ENCODE measurements at regions not wholly inside any gene's neighbourhood (a gene's known extent, or its start where the extent isn't known, plus 50 kb on each side); places are given as distances from the start of the nearest gene placed in this dataset.

DNA sequence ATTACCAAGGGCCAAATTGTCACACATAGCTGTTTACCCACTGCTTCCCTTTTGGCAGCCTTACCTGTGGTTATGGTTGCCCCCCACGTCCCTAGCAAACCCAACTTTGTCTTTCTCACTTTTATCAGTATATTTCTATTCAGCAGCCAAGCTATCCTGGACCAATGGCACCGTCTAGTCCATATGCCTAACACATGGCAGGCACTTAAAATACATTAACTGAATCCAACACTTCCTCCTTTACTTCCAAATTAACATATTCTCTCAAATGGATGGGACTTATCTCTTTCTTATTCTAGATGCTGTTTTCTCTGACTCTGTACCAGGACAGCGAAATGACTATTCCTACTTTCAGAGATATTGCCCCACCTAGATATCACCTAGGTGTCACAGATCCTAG is 50.9 kb upstream of the SLC44A1 start:
- Histone ChIP-seq H3K9me3 (no peaks in the 10 kb centered on the region), H3K4me3 (ENCODE audit: low read depth, low read length) (no peak overlapping the region), H3K36me3 (no peaks in the 10 kb centered on the region), H3K4me1 (no peaks in the 10 kb centered on the region), H3K27me3 (no peaks in the 10 kb centered on the region)
- DNase-seq: no peak
- TF ChIP-seq, protein P1, sequence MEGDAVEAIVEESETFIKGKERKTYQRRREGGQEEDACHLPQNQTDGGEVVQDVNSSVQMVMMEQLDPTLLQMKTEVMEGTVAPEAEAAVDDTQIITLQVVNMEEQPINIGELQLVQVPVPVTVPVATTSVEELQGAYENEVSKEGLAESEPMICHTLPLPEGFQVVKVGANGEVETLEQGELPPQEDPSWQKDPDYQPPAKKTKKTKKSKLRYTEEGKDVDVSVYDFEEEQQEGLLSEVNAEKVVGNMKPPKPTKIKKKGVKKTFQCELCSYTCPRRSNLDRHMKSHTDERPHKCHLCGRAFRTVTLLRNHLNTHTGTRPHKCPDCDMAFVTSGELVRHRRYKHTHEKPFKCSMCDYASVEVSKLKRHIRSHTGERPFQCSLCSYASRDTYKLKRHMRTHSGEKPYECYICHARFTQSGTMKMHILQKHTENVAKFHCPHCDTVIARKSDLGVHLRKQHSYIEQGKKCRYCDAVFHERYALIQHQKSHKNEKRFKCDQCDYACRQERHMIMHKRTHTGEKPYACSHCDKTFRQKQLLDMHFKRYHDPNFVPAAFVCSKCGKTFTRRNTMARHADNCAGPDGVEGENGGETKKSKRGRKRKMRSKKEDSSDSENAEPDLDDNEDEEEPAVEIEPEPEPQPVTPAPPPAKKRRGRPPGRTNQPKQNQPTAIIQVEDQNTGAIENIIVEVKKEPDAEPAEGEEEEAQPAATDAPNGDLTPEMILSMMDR (IDR thresholded peaks at IDR 0.05; ENCODE audit: low read depth, low read length): no peak

DNA sequence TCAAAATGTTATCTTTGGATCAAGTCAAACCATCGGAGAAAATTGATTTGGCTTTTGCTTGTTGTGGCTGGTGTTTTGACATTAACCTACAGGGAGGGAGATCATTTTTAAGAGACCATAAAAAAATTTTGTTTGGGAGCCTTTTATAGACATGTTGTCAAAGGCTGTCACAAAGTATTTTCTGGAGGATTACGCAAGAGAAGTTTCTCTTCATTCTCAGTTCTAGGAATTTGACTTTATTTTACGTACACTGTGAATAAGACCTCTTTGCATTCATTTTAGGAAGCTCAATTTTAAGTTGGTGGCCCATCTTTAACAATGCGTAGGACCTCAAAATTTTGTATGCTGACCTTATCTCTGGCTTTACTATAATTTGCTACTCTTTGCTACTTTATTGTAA is 50.2 kb upstream of the SLC44A1 start:
- no peak for DNase-seq
- Histone ChIP-seq H3K36me3 (no peaks in the 10 kb centered on the region), H3K27me3 (no peaks in the 10 kb centered on the region), H3K9me3 (no peaks in the 10 kb centered on the region), H3K4me1 (no peaks in the 10 kb centered on the region), H3K4me3 (ENCODE audit: low read depth, low read length) (no peak overlapping the region)
- TF ChIP-seq, protein P1 (IDR thresholded peaks at IDR 0.05; ENCODE audit: low read depth, low read length): no peak
